Fibroblast of lung (primary cell): ENCODE measurements at regions not wholly inside any gene's neighbourhood (a gene's known extent, or its start where the extent isn't known, plus 50 kb on each side); places are given as distances from the start of the nearest gene placed in this dataset.

Source experiments
- CTCF ChIP-seq, 2 donors: IDR thresholded peaks in 1 of 2; conservative IDR thresholded peaks in 1 of 2; 1 replicate in 1 of 2; 2 replicates in 1 of 2; pipeline ENCODE4 v1.5.1; 2011 to 2012; ENCODE audit warnings: low read length in 2 of 2, control low read depth in 1 of 2, inconsistent platforms in 1 of 2, low read depth in 1 of 2, mild to moderate bottlenecking in 1 of 2
- EZH2 ChIP-seq: IDR thresholded peaks from 2 replicates; pipeline ENCODE4 v1.5.1; 2012; ENCODE audit warnings: low read length, control low read depth, mild to moderate bottlenecking; ENCODE audit errors: missing control alignments

GRCh38 chr22:47630741-47631534 lies 868.5 kb downstream of the TBC1D22A start:
- TF ChIP-seq CTCF (conservative IDR thresholded peaks at IDR 0.05 in 1 of 2, IDR thresholded peaks at IDR 0.05 in 1 of 2; ENCODE audit: low read depth in 1 of 2, low read length in 2 of 2): no peak
- TF ChIP-seq EZH2: no peak
